ENCODE measurements at regions not wholly inside any gene's neighbourhood (a gene's known extent, or its start where the extent isn't known, plus 50 kb on each side); places are given as distances from the start of the nearest gene placed in this dataset.

DNA sequence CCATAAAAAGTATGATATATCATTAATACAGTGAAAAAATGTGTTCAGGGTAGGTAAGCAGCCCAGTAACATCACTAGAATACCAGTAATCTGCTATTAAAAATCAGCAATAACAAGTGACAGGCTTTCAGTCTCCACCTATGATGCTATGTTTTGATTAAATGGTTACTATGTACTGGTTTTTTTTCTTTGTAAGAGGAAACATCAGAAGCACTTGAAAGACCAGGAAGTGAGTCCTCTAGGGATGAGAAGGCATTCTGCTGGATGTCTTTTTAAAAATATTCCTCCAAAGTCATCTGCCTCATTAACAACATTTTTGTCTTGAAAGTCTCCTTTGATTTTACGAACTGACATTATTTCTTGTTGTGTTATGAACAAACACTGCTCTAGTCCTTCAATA, 136.0 kb upstream of the FAM98A start:
- TF ChIP-seq, protein P1, sequence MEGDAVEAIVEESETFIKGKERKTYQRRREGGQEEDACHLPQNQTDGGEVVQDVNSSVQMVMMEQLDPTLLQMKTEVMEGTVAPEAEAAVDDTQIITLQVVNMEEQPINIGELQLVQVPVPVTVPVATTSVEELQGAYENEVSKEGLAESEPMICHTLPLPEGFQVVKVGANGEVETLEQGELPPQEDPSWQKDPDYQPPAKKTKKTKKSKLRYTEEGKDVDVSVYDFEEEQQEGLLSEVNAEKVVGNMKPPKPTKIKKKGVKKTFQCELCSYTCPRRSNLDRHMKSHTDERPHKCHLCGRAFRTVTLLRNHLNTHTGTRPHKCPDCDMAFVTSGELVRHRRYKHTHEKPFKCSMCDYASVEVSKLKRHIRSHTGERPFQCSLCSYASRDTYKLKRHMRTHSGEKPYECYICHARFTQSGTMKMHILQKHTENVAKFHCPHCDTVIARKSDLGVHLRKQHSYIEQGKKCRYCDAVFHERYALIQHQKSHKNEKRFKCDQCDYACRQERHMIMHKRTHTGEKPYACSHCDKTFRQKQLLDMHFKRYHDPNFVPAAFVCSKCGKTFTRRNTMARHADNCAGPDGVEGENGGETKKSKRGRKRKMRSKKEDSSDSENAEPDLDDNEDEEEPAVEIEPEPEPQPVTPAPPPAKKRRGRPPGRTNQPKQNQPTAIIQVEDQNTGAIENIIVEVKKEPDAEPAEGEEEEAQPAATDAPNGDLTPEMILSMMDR (conservative IDR thresholded peaks at IDR 0.05; ENCODE audit: low read depth, low read length), result no peak
- no peak overlapping the region for H3K4me3 ChIP-seq (ENCODE audit: low read depth, low read length)
- DNase-seq (ENCODE audit: low read depth), result no peak

DNA sequence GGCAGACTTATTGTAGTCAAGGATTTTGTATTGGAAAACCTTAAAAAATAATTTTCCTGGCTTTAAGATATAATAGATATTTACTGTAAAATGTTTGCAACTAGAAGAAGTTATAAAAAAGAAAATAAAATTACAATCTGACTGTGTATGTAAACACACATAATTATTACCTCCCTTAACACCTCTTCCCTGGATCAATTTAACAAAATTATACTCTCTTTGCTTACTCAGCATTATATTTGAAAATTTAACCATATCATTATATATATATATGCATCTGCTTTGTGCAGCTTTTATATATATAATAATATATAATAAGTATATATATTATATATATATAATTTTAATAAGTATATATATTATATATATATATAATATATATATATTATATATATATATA, 131.7 kb upstream of the FAM98A start:
- H3K4me3 ChIP-seq (ENCODE audit: low read depth, low read length), result no peak overlapping the region
- DNase-seq (ENCODE audit: low read depth), result no peak
- TF ChIP-seq, protein P1 (conservative IDR thresholded peaks at IDR 0.05; ENCODE audit: low read depth, low read length), result no peak

DNA sequence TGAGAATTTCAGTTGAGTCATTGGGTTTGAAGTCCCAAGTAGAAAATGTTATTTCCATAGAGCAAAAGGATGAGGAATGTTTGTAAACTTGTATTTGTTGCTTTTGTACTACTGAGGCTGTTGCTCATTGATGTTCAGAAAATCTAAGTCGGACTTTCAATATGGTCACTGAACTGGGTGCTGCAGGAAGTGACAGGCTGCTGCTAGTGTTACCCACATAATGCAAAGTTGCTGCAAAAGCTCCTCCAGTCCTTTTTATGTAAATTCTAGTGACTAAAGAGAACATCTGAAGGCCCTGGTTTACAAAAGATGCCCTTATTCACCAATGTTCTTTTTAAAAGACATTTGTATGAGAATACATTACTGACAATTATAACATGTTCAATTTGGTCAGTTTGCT, 131.1 kb upstream of the FAM98A start:
- no peak for DNase-seq (ENCODE audit: low read depth)
- H3K4me3 ChIP-seq (ENCODE audit: low read depth, low read length), result no peak overlapping the region
- TF ChIP-seq, protein P1 (conservative IDR thresholded peaks at IDR 0.05; ENCODE audit: low read depth, low read length), result no peak

DNA sequence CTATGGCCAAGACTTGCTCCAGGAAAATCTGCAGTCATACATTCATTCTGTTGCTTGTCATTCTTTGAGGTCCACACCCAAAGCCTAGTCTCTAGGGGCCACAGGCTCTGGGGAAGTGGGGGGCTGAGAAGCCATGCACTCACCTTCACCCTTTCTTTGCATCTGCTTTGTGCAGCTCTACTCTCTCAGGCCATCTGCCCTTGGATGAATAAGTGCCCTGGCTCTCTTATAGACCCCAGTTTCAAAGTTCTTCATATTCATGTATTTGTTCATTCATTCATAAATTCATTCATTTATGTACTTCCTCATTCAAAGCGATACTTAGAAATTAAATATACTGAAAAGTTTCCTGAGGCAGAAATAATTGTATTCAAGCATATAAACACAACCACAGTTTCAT, 130.3 kb upstream of the FAM98A start:
- TF ChIP-seq, protein P1 (conservative IDR thresholded peaks at IDR 0.05; ENCODE audit: low read depth, low read length), result no peak
- no peak for DNase-seq (ENCODE audit: low read depth)
- H3K4me3 ChIP-seq (ENCODE audit: low read depth, low read length), result no peak overlapping the region

DNA sequence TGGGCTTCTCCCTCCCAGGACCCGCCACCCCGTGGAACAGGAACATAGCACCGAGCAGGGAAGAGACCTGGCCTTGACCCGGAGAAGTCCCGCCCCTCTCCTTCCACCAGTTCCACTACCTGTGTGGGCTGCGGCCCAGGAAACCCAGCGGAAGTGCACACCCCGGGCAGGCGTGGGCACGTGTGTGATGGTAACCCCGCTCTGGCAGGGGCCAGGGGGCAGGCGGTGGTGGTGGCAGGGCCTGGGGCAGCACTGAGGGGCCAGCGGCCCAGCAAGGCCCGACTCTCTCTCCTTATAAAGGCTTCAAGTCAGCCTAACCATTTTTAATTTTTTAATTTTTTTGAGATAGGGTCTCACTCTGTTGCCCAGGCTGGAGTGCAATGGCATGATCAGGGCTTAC, 129.0 kb upstream of the FAM98A start:
- TF ChIP-seq, protein P1 (conservative IDR thresholded peaks at IDR 0.05; ENCODE audit: low read depth, low read length), result no peak
- no peak for DNase-seq (ENCODE audit: low read depth)
- H3K4me3 ChIP-seq (ENCODE audit: low read depth, low read length), result no peak overlapping the region

DNA sequence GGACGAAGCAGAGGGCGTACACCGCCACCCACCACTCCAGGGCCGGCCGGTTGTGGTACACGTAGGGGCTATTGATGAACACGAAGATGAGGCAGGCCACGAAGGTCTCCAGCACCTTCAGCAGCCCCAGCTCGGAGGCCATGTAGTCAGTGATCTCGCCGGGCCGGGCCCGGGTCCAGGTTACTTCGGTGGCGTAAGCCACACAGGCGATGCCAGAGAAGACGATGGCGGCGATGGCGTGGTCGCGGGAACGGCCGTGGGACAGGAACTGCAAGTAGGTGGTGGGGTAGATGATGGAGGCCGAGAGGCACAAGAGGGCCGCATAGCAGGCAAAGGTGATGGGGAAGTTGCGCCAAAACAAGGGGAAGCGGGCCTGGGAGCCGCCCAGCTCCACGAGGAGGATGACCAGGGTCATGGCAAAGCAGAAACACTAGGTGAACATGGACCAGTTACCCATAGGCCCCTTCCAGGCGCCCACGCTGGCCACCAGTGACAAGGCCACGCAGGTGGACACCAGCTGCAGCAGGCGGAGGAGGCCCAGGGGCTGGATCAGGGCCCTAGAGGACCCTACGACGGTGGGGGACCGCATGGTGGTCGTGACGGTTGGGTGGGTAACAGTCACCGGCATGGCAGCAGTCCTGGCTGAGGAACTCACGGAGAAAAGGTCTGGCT, 128.4 kb upstream of the FAM98A start:
- no peak for DNase-seq (ENCODE audit: low read depth)
- H3K4me3 ChIP-seq (ENCODE audit: low read depth, low read length), result no peak overlapping the region
- TF ChIP-seq, protein P1 (conservative IDR thresholded peaks at IDR 0.05; ENCODE audit: low read depth, low read length), result no peak

DNA sequence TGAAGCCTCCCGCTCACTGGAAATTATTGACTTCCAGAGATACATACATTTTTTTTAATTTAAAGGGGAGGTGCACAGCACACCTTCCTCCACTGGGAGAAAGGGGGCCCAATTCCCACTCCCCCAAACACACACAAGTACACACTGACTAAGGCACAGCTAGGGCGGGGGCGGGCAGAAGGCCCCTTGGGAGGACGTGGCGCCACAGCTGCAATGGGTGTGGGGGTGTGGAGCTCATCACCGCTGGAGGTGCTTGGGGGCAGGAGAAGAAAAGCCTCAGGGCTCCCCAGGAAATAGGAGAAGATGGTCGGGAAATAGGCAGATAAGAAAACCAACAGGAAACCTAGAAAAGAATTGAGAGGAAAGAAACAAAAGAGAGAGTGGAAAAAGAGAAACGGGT, 127.3 kb upstream of the FAM98A start:
- no peak for DNase-seq (ENCODE audit: low read depth)
- H3K4me3 ChIP-seq (ENCODE audit: low read depth, low read length), result no peak overlapping the region
- TF ChIP-seq, protein P1 (conservative IDR thresholded peaks at IDR 0.05; ENCODE audit: low read depth, low read length), result no peak
